ENCODE measurements at regions not wholly inside any gene's neighbourhood (a gene's known extent, or its start where the extent isn't known, plus 50 kb on each side); places are given as distances from the start of the nearest gene placed in this dataset.
"Not testable (repeated sequence)": the region's sequence is repeated elsewhere in the genome, so short reads cannot be mapped to it uniquely, and the experiment has no call there.

- Histone ChIP-seq H3K9ac (ENCODE audit: low read depth, low read length) (0 out of 2 replicates have a peak overlapping the region, but pooled peaks have one; percentile 4), H3K36me3 (ENCODE audit: insufficient read depth, low read length) (no peaks in the 10 kb centered on the region), H2AFZ (ENCODE audit: low read depth, low read length) (peak overlapping the region; percentile 15; the same call in 1 of the 2 replicates), H3K4me3 (ENCODE audit: low read depth in 1 of 2, low read length in 2 of 2) (peak overlapping the region in 1 of 2 experiments; percentile 14; a peak in 1 of 4 replicates), H3K79me2 (ENCODE audit: insufficient read depth, low read length) (no peaks in the 10 kb centered on the region), H3K4me2 (ENCODE audit: insufficient read depth, low read length) (peak overlapping the region; percentile 46; the same call in 1 of the 2 replicates), H3K4me1 (ENCODE audit: insufficient read depth, low read length) (peaks cover 17% of the 10 kb centered on the region), H4K20me1 (ENCODE audit: insufficient read depth, low read length) (no peaks in the 10 kb centered on the region), H3K27me3 (ENCODE audit: insufficient read depth, low read length, poor library complexity) (no peaks in the 10 kb centered on the region), H3K9me3 (ENCODE audit: insufficient read depth, low read length, severe bottlenecking) (no peaks in the 10 kb centered on the region), H3K27ac (ENCODE audit: low read length) (peak overlapping the region; percentile 33; the same call in 1 of the 2 replicates)
- peak; percentile 45 for DNase-seq
- peak; percentile 94 for ATAC-seq (ENCODE audit: insufficient read depth, low read depth)
- TF ChIP-seq EZH2 (IDR thresholded peaks at IDR 0.05; ENCODE audit: borderline replicate concordance, low read depth, low read length, severe bottlenecking) (no peak), CTCF (IDR thresholded peaks at IDR 0.05; ENCODE audit: borderline replicate concordance, extremely low read depth, low read length, poor library complexity, severe bottlenecking) (no peak)
Observed at GRCh38 chr3:147089286-147089685, 317.1 kb downstream of the ZIC4 start.

- H4K20me1 ChIP-seq (ENCODE audit: insufficient read depth, low read length); H3K4me1 ChIP-seq (ENCODE audit: insufficient read depth, low read length); H3K9ac ChIP-seq (ENCODE audit: low read depth, low read length); ATAC-seq (ENCODE audit: insufficient read depth, low read depth); H3K4me3 ChIP-seq (ENCODE audit: low read depth in 1 of 2, low read length in 2 of 2); H3K36me3 ChIP-seq (ENCODE audit: insufficient read depth, low read length); H3K27ac ChIP-seq (ENCODE audit: low read length); H3K79me2 ChIP-seq (ENCODE audit: insufficient read depth, low read length); H3K9me3 ChIP-seq (ENCODE audit: insufficient read depth, low read length, severe bottlenecking); H2AFZ ChIP-seq (ENCODE audit: low read depth, low read length); H3K4me2 ChIP-seq (ENCODE audit: insufficient read depth, low read length); DNase-seq; H3K27me3 ChIP-seq (ENCODE audit: insufficient read depth, low read length, poor library complexity): not testable (repeated sequence)
Observed at GRCh38 chr3:147059500-147059899, 346.8 kb downstream of the ZIC4 start.

DNA sequence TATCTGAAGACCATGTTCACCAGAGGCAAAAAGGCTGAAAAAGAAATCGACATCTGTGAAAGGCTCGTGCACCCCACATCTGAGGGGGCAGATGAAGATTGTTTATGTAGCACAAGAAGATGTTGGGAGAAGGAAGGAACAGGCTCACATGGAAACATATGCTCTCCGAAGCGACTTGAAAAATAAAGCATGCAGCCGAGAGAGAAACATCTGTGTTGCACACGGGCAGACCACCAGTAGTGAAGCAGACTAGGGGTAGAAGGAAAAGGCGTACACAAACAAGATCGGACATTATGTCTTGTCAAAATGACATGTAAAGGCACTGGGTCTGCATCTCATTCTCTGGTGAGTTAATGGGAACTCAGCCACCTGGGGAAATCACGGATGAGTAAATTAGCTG lies 356.5 kb downstream of the ZIC4 start:
- peak overlapping the region; percentile 40; the same call in 1 of the 2 replicates for H2AFZ ChIP-seq (ENCODE audit: low read depth, low read length)
- no peak for DNase-seq
- H3K4me1 ChIP-seq (ENCODE audit: insufficient read depth, low read length), result no peaks in the 10 kb centered on the region
- H3K4me2 ChIP-seq (ENCODE audit: insufficient read depth, low read length), result no peak overlapping the region
- no peaks in the 10 kb centered on the region for H4K20me1 ChIP-seq (ENCODE audit: insufficient read depth, low read length)
- no peak for ATAC-seq (ENCODE audit: insufficient read depth, low read depth)
- H3K79me2 ChIP-seq (ENCODE audit: insufficient read depth, low read length), result no peaks in the 10 kb centered on the region
- no peak overlapping the region for H3K9ac ChIP-seq (ENCODE audit: low read depth, low read length)
- H3K27ac ChIP-seq (ENCODE audit: low read length), result no peak overlapping the region
- no peak for TF ChIP-seq CTCF (IDR thresholded peaks at IDR 0.05; ENCODE audit: borderline replicate concordance, extremely low read depth, low read length, poor library complexity, severe bottlenecking)
- no peak for TF ChIP-seq EZH2 (IDR thresholded peaks at IDR 0.05; ENCODE audit: borderline replicate concordance, low read depth, low read length, severe bottlenecking)
- no peak overlapping the region for H3K4me3 ChIP-seq (ENCODE audit: low read depth in 1 of 2, low read length in 2 of 2)
- no peaks in the 10 kb centered on the region for H3K36me3 ChIP-seq (ENCODE audit: insufficient read depth, low read length)
- H3K9me3 ChIP-seq (ENCODE audit: insufficient read depth, low read length, severe bottlenecking), result no peaks in the 10 kb centered on the region
- no peaks in the 10 kb centered on the region for H3K27me3 ChIP-seq (ENCODE audit: insufficient read depth, low read length, poor library complexity)

DNA sequence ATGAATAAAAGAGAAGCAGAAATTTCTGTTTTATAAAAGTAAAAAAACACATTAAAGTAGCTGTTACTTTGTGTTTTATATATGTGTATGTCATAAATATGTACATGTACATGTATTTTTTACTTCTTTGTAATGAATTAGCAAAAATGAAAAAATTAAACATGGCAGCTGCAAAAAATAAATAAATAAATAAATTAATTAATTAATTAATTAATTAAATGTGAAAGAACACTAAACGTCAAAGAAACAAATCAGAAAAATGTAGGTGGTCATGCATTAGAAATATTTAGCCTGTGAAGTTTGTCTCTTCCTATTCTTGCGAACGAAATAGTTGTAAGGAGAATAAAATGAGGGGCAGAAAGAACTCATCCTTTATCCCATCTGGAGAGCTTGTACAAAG lies 357.0 kb downstream of the ZIC4 start:
- H3K9ac ChIP-seq (ENCODE audit: low read depth, low read length), result no peak overlapping the region
- ATAC-seq (ENCODE audit: insufficient read depth, low read depth) (no peak), DNase-seq (no peak)
- H3K27me3 ChIP-seq (ENCODE audit: insufficient read depth, low read length, poor library complexity), result no peaks in the 10 kb centered on the region
- no peak overlapping the region for H3K27ac ChIP-seq (ENCODE audit: low read length)
- no peak overlapping the region for H3K4me3 ChIP-seq (ENCODE audit: low read depth in 1 of 2, low read length in 2 of 2)
- no peaks in the 10 kb centered on the region for H3K9me3 ChIP-seq (ENCODE audit: insufficient read depth, low read length, severe bottlenecking)
- no peaks in the 10 kb centered on the region for H3K79me2 ChIP-seq (ENCODE audit: insufficient read depth, low read length)
- no peaks in the 10 kb centered on the region for H4K20me1 ChIP-seq (ENCODE audit: insufficient read depth, low read length)
- no peaks in the 10 kb centered on the region for H3K36me3 ChIP-seq (ENCODE audit: insufficient read depth, low read length)
- H3K4me2 ChIP-seq (ENCODE audit: insufficient read depth, low read length), result no peak overlapping the region
- H3K4me1 ChIP-seq (ENCODE audit: insufficient read depth, low read length), result no peaks in the 10 kb centered on the region
- TF ChIP-seq CTCF (IDR thresholded peaks at IDR 0.05; ENCODE audit: borderline replicate concordance, extremely low read depth, low read length, poor library complexity, severe bottlenecking) (no peak), EZH2 (IDR thresholded peaks at IDR 0.05; ENCODE audit: borderline replicate concordance, low read depth, low read length, severe bottlenecking) (no peak)
- no peak overlapping the region for H2AFZ ChIP-seq (ENCODE audit: low read depth, low read length)
